ENCODE measurements at regions not wholly inside any gene's neighbourhood (a gene's known extent, or its start where the extent isn't known, plus 50 kb on each side); places are given as distances from the start of the nearest gene placed in this dataset.
A peak's percentile ranks its signal among the peaks of the same experiment; 100 is the strongest.

DNA sequence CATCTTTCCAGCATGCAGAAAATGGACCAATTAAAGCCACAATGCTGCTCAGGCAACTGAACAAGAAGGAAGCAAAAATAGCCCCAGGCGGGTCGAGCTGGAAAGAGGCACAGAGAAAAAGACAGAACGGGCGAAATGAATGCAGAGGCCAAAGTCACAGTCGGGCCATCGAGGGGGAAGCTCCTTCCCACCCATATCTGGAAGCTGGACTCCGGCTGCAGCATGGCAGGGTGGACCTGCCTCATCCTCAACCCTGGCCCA is 58.6 kb upstream of the PRDM11 start:
- no peak for DNase-seq (ENCODE audit: low read depth in 1 of 2, low spot score in 1 of 2)
- TF ChIP-seq, protein P1, sequence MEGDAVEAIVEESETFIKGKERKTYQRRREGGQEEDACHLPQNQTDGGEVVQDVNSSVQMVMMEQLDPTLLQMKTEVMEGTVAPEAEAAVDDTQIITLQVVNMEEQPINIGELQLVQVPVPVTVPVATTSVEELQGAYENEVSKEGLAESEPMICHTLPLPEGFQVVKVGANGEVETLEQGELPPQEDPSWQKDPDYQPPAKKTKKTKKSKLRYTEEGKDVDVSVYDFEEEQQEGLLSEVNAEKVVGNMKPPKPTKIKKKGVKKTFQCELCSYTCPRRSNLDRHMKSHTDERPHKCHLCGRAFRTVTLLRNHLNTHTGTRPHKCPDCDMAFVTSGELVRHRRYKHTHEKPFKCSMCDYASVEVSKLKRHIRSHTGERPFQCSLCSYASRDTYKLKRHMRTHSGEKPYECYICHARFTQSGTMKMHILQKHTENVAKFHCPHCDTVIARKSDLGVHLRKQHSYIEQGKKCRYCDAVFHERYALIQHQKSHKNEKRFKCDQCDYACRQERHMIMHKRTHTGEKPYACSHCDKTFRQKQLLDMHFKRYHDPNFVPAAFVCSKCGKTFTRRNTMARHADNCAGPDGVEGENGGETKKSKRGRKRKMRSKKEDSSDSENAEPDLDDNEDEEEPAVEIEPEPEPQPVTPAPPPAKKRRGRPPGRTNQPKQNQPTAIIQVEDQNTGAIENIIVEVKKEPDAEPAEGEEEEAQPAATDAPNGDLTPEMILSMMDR (IDR thresholded peaks at IDR 0.05; ENCODE audit: insufficient read depth, low read length), result no peak
- TF ChIP-seq, protein P2, sequence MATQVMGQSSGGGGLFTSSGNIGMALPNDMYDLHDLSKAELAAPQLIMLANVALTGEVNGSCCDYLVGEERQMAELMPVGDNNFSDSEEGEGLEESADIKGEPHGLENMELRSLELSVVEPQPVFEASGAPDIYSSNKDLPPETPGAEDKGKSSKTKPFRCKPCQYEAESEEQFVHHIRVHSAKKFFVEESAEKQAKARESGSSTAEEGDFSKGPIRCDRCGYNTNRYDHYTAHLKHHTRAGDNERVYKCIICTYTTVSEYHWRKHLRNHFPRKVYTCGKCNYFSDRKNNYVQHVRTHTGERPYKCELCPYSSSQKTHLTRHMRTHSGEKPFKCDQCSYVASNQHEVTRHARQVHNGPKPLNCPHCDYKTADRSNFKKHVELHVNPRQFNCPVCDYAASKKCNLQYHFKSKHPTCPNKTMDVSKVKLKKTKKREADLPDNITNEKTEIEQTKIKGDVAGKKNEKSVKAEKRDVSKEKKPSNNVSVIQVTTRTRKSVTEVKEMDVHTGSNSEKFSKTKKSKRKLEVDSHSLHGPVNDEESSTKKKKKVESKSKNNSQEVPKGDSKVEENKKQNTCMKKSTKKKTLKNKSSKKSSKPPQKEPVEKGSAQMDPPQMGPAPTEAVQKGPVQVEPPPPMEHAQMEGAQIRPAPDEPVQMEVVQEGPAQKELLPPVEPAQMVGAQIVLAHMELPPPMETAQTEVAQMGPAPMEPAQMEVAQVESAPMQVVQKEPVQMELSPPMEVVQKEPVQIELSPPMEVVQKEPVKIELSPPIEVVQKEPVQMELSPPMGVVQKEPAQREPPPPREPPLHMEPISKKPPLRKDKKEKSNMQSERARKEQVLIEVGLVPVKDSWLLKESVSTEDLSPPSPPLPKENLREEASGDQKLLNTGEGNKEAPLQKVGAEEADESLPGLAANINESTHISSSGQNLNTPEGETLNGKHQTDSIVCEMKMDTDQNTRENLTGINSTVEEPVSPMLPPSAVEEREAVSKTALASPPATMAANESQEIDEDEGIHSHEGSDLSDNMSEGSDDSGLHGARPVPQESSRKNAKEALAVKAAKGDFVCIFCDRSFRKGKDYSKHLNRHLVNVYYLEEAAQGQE (IDR thresholded peaks at IDR 0.05; ENCODE audit: insufficient replicate concordance, low read depth), result no peak
- TF ChIP-seq GABPA (IDR thresholded peaks at IDR 0.05; ENCODE audit: low read depth) (no peak), POLR2AphosphoS5 (IDR thresholded peaks at IDR 0.05; ENCODE audit: low read depth) (no peak), SPI1 (IDR thresholded peaks at IDR 0.05; ENCODE audit: borderline replicate concordance, low read depth) (no peak)
- no peak overlapping the region for H3K27ac ChIP-seq (replicated peaks)
- no peaks in the 10 kb centered on the region for H3K27me3 ChIP-seq (ENCODE audit: insufficient read depth, poor library complexity, severe bottlenecking)
- no peak overlapping the region for H3K4me3 ChIP-seq (replicated peaks; ENCODE audit: insufficient read depth, low read length)

DNA sequence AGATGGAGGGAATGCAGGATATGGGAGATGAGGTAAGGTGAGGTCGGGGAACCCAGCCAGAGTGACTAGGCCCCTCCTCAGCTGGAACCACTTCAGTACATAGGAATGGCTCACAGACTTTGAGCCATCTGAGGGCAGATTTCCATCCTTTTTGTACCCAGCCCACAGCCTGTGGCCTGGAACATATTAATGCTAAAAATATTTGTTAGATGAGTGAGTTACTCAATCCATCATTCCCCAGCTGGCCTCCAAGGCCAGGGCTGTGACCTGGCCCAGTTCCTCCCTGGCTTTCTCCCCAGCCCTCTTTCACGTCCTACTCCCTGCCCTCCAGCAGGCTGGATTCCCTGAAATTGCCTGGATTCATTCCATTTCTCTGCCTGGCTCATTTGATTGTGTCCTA is 57.2 kb upstream of the PRDM11 start:
- no peak overlapping the region for H3K4me3 ChIP-seq (replicated peaks; ENCODE audit: insufficient read depth, low read length)
- TF ChIP-seq, protein P2 (IDR thresholded peaks at IDR 0.05; ENCODE audit: insufficient replicate concordance, low read depth), result no peak
- no peak for TF ChIP-seq GABPA (IDR thresholded peaks at IDR 0.05; ENCODE audit: low read depth)
- no peak for TF ChIP-seq POLR2AphosphoS5 (IDR thresholded peaks at IDR 0.05; ENCODE audit: low read depth)
- TF ChIP-seq SPI1 (IDR thresholded peaks at IDR 0.05; ENCODE audit: borderline replicate concordance, low read depth), result no peak
- TF ChIP-seq, protein P1 (IDR thresholded peaks at IDR 0.05; ENCODE audit: insufficient read depth, low read length), result no peak
- H3K27me3 ChIP-seq (ENCODE audit: insufficient read depth, poor library complexity, severe bottlenecking), result no peaks in the 10 kb centered on the region
- H3K27ac ChIP-seq (replicated peaks), result no peak overlapping the region
- no peak for DNase-seq (ENCODE audit: low read depth in 1 of 2, low spot score in 1 of 2)

DNA sequence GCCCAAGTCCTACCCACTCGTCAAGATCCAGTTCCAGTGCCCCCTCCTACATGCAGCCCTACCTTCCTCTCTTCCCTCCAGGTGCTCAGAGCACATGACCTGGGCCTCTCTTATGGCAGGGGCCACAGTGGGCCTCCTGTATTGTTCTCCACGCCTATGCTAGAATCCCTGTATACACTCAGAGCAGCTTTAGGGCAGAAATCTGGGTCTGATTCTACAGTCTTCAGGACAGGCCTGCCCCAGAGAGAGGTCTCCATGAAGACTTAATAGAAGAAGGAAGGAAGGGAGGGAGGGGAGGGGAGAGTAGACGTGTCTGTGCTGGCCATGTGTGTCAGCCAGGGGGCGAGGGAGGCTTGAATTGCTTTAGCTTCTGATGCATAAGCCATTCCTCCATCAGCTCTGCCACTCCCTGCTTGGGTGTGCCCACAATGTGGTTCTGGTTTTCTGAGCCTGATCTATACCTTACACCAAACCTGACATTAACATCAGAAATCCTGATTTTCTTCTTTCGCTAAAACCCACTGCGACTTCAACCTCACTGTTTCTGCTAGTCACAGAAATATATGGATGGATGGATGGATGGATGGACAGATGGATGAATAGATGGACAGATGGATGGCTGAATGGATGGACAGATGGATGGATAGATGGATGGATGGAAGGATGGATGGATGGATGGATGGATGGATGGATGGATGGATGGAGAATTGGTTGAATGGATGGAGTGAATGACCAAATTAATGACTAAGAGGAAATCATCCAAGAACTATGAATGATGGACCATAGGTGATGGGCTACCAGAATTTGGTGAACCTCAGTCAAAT is 56.6 kb upstream of the PRDM11 start:
- no peak overlapping the region for H3K27ac ChIP-seq (replicated peaks)
- DNase-seq (ENCODE audit: low read depth in 1 of 2, low spot score in 1 of 2), result peak in 1 of 2 experiments; percentile 22
- TF ChIP-seq POLR2AphosphoS5 (IDR thresholded peaks at IDR 0.05; ENCODE audit: low read depth), result no peak
- TF ChIP-seq, protein P2 (IDR thresholded peaks at IDR 0.05; ENCODE audit: insufficient replicate concordance, low read depth), result no peak
- TF ChIP-seq SPI1 (IDR thresholded peaks at IDR 0.05; ENCODE audit: borderline replicate concordance, low read depth), result no peak
- no peak for TF ChIP-seq GABPA (IDR thresholded peaks at IDR 0.05; ENCODE audit: low read depth)
- TF ChIP-seq, protein P1 (IDR thresholded peaks at IDR 0.05; ENCODE audit: insufficient read depth, low read length), result no peak
- no peak overlapping the region for H3K4me3 ChIP-seq (replicated peaks; ENCODE audit: insufficient read depth, low read length)
- no peaks in the 10 kb centered on the region for H3K27me3 ChIP-seq (ENCODE audit: insufficient read depth, poor library complexity, severe bottlenecking)

Measured in HL-60 (cell line).